SU-DHL-6 (cell line): ENCODE measurements at regions not wholly inside any gene's neighbourhood (a gene's known extent, or its start where the extent isn't known, plus 50 kb on each side); places are given as distances from the start of the nearest gene placed in this dataset.

ENCODE experiments used
- H2AFZ ChIP-seq: fragments of 200-600 bp; sonication (generic); 2 replicates; pipeline ENCODE4 v1.6.1; 2014; ENCODE audit warnings: low read depth, mild to moderate bottlenecking, moderate library complexity, mixed read lengths, antibody characterized with exemption, low read length; ENCODE audit not compliant: severe bottlenecking
- H3F3A ChIP-seq: fragments of 200-600 bp; shearing (Covaris generic); 2 replicates; pipeline ENCODE4 v1.6.0; 2016; ENCODE audit warnings: antibody characterized with exemption, mild to moderate bottlenecking; ENCODE audit not compliant: insufficient read depth
- H3K27ac ChIP-seq: fragments of 200-600 bp; sonication (generic); 2 replicates; pipeline ENCODE4 v1.5.1; 2016; ENCODE audit warnings: low read depth, mild to moderate bottlenecking, low read length, moderate library complexity, mixed read lengths
- H3K27me3 ChIP-seq: fragments of 200-600 bp; sonication (generic), shearing (Covaris generic); 2 replicates; pipeline ENCODE4 v1.6.0; 2014; ENCODE audit warnings: mild to moderate bottlenecking, low read length
- H3K36me3 ChIP-seq: fragments of 200-600 bp; sonication (generic); 2 replicates; pipeline ENCODE4 v1.6.1; 2014; ENCODE audit warnings: mild to moderate bottlenecking, low read length, mixed read lengths
- H3K4me2 ChIP-seq: fragments of 300-600, 200-600 bp; shearing (Covaris generic), sonication (generic); 2 replicates; pipeline ENCODE4 v1.6.0; 2014; ENCODE audit warnings: low read length, low read depth, mild to moderate bottlenecking; ENCODE audit not compliant: poor library complexity, severe bottlenecking
- H3K4me3 ChIP-seq: fragments of 200-600 bp; sonication (generic); 2 replicates; pipeline ENCODE4 v1.5.1; 2014; ENCODE audit warnings: antibody characterized with exemption, low read length, mild to moderate bottlenecking, mixed read lengths; ENCODE audit not compliant: insufficient read depth, poor library complexity, severe bottlenecking
- H3K79me2 ChIP-seq: fragments of 200-600 bp; sonication (generic); 2 replicates; pipeline ENCODE4 v1.6.1; 2014; ENCODE audit warnings: mild to moderate bottlenecking, low read length, moderate library complexity; ENCODE audit not compliant: insufficient read depth
- H3K9ac ChIP-seq: fragments of 200-600 bp; sonication (generic); 2 replicates; pipeline ENCODE4 v1.7.0; 2014; ENCODE audit warnings: mild to moderate bottlenecking, low read length
- H3K9me2 ChIP-seq: fragments of 200-600 bp; sonication (generic); replicated peaks from 2 replicates; pipeline ENCODE4 v1.6.1; 2014; ENCODE audit warnings: low read length; ENCODE audit not compliant: insufficient read depth
- H3K9me3 ChIP-seq: fragments of 200-600 bp; sonication (generic); 2 replicates; pipeline ENCODE4 v1.6.1; 2014; ENCODE audit warnings: low read length, mixed read lengths; ENCODE audit not compliant: insufficient read depth
- H4K20me1 ChIP-seq: fragments of 200-600 bp; sonication (generic); 2 replicates; pipeline ENCODE4 v1.6.1; 2014; ENCODE audit warnings: low read depth, mild to moderate bottlenecking, antibody characterized with exemption, low read length, moderate library complexity, mixed read lengths
- EZH2phosphoT487 ChIP-seq: fragments of 200-600 bp; sonication (generic), shearing (Covaris generic); conservative IDR thresholded peaks from 2 replicates; pipeline ENCODE4 v1.6.1; 2018; ENCODE audit warnings: mild to moderate bottlenecking, antibody characterized with exemption, low read length, moderate library complexity, mixed read lengths
- TF ChIP-seq, protein P1 (sequence below): fragments of 200-600 bp; sonication (generic); IDR thresholded peaks from one replicate; pipeline ENCODE4 v1.5.1; 2017; ENCODE audit warnings: antibody characterized with exemption, mild to moderate bottlenecking, low read length, moderate library complexity; ENCODE audit not compliant: insufficient read depth, poor library complexity, severe bottlenecking

GRCh38 chr6:167392631-167393316, 67.9 kb downstream of the TTLL2 start:
- Histone ChIP-seq H3K4me3 (no peak overlapping the region), H3K4me2 (no peak overlapping the region), H3K9ac (no peak overlapping the region), H3K36me3 (no peaks in the 10 kb centered on the region), H4K20me1 (no peaks in the 10 kb centered on the region), H3K79me2 (no peaks in the 10 kb centered on the region), H3K27ac (no peak overlapping the region), H3K27me3 (no peaks in the 10 kb centered on the region), H3F3A (no peaks in the 10 kb centered on the region), H3K9me2 (no peaks in the 10 kb centered on the region), H3K9me3 (no peaks in the 10 kb centered on the region), H2AFZ (no peak overlapping the region)
- TF ChIP-seq, protein P1, sequence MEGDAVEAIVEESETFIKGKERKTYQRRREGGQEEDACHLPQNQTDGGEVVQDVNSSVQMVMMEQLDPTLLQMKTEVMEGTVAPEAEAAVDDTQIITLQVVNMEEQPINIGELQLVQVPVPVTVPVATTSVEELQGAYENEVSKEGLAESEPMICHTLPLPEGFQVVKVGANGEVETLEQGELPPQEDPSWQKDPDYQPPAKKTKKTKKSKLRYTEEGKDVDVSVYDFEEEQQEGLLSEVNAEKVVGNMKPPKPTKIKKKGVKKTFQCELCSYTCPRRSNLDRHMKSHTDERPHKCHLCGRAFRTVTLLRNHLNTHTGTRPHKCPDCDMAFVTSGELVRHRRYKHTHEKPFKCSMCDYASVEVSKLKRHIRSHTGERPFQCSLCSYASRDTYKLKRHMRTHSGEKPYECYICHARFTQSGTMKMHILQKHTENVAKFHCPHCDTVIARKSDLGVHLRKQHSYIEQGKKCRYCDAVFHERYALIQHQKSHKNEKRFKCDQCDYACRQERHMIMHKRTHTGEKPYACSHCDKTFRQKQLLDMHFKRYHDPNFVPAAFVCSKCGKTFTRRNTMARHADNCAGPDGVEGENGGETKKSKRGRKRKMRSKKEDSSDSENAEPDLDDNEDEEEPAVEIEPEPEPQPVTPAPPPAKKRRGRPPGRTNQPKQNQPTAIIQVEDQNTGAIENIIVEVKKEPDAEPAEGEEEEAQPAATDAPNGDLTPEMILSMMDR = no peak
- TF ChIP-seq EZH2phosphoT487 = no peak

- TF ChIP-seq EZH2phosphoT487 = no peak
- TF ChIP-seq, protein P1 = no peak
- Histone ChIP-seq H2AFZ (no peak overlapping the region), H3K9me2 (no peaks in the 10 kb centered on the region), H3K9ac (no peak overlapping the region), H3K36me3 (no peaks in the 10 kb centered on the region), H3K79me2 (no peaks in the 10 kb centered on the region), H3K9me3 (no peaks in the 10 kb centered on the region), H3K27ac (no peak overlapping the region), H3F3A (no peaks in the 10 kb centered on the region), H3K27me3 (no peaks in the 10 kb centered on the region), H4K20me1 (no peaks in the 10 kb centered on the region), H3K4me2 (no peak overlapping the region), H3K4me3 (no peak overlapping the region)
Observed at GRCh38 chr6:167393731-167394130, 68.8 kb downstream of the TTLL2 start.

- Histone ChIP-seq H3K9ac (no peak overlapping the region), H4K20me1 (no peaks in the 10 kb centered on the region), H2AFZ (no peak overlapping the region)
Observed at GRCh38 chr6:167394339-167394738, 69.5 kb downstream of the TTLL2 start.

More at GRCh38 chr6:167394339-167394738, 69.5 kb downstream of the TTLL2 start:
- Histone ChIP-seq H3K79me2 (no peaks in the 10 kb centered on the region), H3K27ac (no peak overlapping the region), H3F3A (no peaks in the 10 kb centered on the region), H3K4me2 (no peak overlapping the region), H3K4me3 (no peak overlapping the region), H3K9me2 (no peaks in the 10 kb centered on the region), H3K27me3 (no peaks in the 10 kb centered on the region), H3K9me3 (no peaks in the 10 kb centered on the region), H3K36me3 (no peaks in the 10 kb centered on the region)
- TF ChIP-seq, protein P1 = no peak
- no peak for TF ChIP-seq EZH2phosphoT487
